ENCODE measurements at regions not wholly inside any gene's neighbourhood (a gene's known extent, or its start where the extent isn't known, plus 50 kb on each side); places are given as distances from the start of the nearest gene placed in this dataset.
"Not testable (repeated sequence)": the region's sequence is repeated elsewhere in the genome, so short reads cannot be mapped to it uniquely, and the experiment has no call there.

DNA sequence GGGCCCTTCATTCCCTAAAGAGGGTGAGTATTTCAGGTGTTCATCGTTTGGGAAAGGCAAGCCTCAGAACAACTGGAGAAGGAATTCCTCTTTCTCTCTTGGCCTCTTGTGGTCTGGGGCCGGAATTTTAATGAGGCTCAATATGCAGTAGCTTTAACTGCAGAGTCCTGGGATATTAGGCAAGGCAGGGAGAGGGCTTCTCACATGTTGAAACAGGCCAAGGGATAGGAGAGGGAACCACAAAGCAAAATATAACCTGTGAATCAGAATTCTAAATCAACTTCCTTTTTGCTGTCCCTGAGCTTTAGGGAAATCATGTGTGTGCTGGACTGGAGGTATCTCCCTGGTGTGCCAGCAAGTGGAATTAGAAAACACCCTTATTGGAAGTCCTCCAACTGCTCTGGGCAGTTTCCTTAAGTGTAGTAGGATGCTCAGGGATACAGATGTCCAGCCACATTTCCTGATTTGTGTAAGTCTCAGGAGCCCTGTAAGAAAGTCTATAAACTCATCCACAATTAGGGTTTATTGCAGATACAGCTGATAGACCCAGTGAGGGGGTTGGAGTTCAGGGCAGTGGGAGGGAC is 215.8 kb upstream of the ZRANB2 start:
- TF ChIP-seq, protein P1, sequence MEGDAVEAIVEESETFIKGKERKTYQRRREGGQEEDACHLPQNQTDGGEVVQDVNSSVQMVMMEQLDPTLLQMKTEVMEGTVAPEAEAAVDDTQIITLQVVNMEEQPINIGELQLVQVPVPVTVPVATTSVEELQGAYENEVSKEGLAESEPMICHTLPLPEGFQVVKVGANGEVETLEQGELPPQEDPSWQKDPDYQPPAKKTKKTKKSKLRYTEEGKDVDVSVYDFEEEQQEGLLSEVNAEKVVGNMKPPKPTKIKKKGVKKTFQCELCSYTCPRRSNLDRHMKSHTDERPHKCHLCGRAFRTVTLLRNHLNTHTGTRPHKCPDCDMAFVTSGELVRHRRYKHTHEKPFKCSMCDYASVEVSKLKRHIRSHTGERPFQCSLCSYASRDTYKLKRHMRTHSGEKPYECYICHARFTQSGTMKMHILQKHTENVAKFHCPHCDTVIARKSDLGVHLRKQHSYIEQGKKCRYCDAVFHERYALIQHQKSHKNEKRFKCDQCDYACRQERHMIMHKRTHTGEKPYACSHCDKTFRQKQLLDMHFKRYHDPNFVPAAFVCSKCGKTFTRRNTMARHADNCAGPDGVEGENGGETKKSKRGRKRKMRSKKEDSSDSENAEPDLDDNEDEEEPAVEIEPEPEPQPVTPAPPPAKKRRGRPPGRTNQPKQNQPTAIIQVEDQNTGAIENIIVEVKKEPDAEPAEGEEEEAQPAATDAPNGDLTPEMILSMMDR (IDR thresholded peaks at IDR 0.05; ENCODE audit: insufficient read depth, low read length, poor library complexity, severe bottlenecking) = no peak
- no peak for DNase-seq (ENCODE audit: extremely low read depth, insufficient read length)
- H3K27me3 ChIP-seq (replicated peaks; ENCODE audit: control insufficient read depth, insufficient read depth, low read length) = no peaks in the 10 kb centered on the region
- H3K4me3 ChIP-seq (replicated peaks; ENCODE audit: low read depth, low read length) = no peak overlapping the region
- no peaks in the 10 kb centered on the region for H3K36me3 ChIP-seq (ENCODE audit: control insufficient read depth, insufficient read depth, low read length)

DNA sequence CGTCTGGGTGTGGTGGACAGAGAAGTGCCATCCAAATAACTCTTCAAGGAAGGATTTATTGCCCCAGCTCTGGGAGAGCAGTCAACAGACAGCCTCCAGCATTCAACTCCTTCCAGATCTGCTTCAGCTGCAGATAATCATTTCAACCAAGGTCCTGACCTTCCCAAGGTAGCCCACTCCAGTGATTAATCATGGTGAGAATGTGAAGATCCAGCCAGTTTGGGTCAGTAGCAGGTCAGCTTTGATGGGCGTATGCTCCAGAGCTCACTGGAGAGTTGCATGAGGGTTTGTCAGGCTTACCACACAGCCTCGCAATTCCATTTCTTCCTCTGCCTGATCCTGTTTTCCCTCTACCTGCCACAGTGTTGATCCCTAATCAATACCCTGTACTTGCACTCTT is 214.5 kb upstream of the ZRANB2 start:
- no peaks in the 10 kb centered on the region for H3K36me3 ChIP-seq (ENCODE audit: control insufficient read depth, insufficient read depth, low read length)
- no peak overlapping the region for H3K4me3 ChIP-seq (replicated peaks; ENCODE audit: low read depth, low read length)
- H3K27me3 ChIP-seq (replicated peaks; ENCODE audit: control insufficient read depth, insufficient read depth, low read length) = no peaks in the 10 kb centered on the region
- no peak for DNase-seq (ENCODE audit: extremely low read depth, insufficient read length)
- TF ChIP-seq, protein P1 (IDR thresholded peaks at IDR 0.05; ENCODE audit: insufficient read depth, low read length, poor library complexity, severe bottlenecking) = no peak

DNA sequence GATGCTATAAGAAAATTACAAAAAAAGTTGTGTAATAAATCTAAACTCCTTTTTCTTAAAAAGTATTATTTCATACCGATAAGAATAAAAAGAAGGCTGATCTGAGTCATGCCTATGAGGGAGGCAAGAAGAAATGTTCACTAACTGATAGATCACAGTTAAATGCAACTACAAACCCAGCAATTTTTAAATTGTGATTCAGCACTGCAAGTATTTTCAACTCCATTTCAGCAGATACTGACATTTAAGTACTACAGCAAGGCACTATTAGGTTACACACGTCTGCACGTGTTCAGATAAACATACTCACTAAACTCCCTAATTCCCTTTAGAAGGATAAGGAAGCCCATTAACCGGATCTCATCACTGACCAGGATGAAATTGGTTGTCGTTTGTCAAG is 213.3 kb upstream of the ZRANB2 start:
- TF ChIP-seq, protein P1 (IDR thresholded peaks at IDR 0.05; ENCODE audit: insufficient read depth, low read length, poor library complexity, severe bottlenecking) = no peak

DNA sequence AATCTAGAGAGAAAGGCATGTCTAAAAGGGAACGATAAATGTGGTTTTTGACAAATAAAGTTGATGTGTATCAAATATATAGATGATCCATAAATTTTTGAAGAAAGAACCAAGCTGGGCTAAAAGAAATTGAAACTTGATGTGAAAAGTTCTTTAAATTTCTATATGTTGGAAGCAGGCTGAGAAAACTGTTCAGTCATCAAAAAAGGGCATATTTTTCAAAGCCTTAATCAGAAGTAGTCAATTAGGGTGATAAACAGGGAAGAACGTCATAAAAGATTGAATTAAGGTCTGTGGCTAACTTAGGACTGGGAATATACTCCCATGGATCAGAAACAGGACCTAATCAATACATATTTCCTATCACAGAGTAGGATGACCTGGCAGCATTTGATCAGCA is 211.4 kb upstream of the ZRANB2 start:
- no peak for DNase-seq (ENCODE audit: extremely low read depth, insufficient read length)
- Histone ChIP-seq H3K36me3 (ENCODE audit: control insufficient read depth, insufficient read depth, low read length) (no peaks in the 10 kb centered on the region), H3K27me3 (replicated peaks; ENCODE audit: control insufficient read depth, insufficient read depth, low read length) (no peaks in the 10 kb centered on the region), H3K4me3 (replicated peaks; ENCODE audit: low read depth, low read length) (no peak overlapping the region)
- TF ChIP-seq, protein P1 (IDR thresholded peaks at IDR 0.05; ENCODE audit: insufficient read depth, low read length, poor library complexity, severe bottlenecking) = no peak

More for the DNA sequence above, 213.3 kb upstream of the ZRANB2 start:
- Histone ChIP-seq H3K4me3 (replicated peaks; ENCODE audit: low read depth, low read length) (no peak overlapping the region), H3K27me3 (replicated peaks; ENCODE audit: control insufficient read depth, insufficient read depth, low read length) (no peaks in the 10 kb centered on the region), H3K36me3 (ENCODE audit: control insufficient read depth, insufficient read depth, low read length) (no peaks in the 10 kb centered on the region)
- no peak for DNase-seq (ENCODE audit: extremely low read depth, insufficient read length)

DNA sequence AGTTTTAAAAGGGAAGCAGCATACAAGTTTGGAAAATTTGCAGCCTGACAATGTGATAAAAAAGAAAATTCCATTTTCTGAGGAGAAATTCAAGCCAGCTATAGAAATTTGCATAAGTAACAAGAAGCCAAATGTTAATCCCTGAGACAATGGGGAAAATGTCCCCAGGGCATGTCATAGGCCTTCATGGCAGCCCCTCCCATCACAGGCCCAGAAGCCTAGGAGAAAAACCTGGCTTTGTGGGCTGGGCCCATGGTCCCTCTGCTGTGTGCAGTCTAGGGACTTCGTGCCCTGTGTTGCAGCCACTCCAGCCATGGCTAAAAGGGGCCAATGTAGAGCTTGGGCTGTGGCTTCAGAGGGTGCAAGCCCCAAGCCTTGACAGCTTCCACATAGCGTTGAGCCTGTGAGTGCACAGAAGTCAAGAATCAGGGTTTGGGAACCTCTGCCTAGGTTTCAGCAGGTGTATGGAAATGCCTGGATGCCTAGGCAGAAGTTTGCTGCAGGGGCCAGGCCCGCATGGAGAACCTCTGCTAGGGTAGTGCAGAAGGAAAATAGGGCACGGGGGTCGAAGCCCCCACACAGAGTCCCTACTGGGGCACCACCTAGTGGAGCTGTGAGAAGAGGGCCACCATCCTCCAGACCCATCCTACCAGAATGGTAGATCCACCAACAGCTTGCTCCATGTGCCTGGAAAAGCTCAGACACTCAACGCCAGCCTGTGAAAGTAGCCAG is 209.8 kb upstream of the ZRANB2 start:
- not testable (repeated sequence) for H3K4me3 ChIP-seq (replicated peaks; ENCODE audit: low read depth, low read length); H3K27me3 ChIP-seq (replicated peaks; ENCODE audit: control insufficient read depth, insufficient read depth, low read length); DNase-seq (ENCODE audit: extremely low read depth, insufficient read length); H3K36me3 ChIP-seq (ENCODE audit: control insufficient read depth, insufficient read depth, low read length)

DNA sequence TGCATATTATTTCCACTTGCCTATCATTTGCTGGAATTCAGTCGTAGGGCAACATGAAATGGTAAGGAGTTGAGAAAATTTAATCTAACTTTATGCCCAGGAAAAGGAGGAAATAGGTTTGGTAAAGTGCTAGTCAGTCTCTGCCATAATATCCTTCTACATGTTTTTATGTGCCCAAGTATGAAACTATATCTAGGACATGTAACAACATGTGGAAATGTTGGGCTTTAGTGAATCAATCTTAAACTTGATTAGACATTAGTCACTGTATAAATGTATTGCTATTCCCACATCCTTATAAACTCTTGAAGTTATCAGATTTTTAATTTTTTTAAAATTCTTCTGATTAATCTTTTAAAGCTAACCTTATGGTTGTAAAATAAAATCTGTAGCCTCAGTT is 204.7 kb upstream of the ZRANB2 start:
- TF ChIP-seq, protein P1 (IDR thresholded peaks at IDR 0.05; ENCODE audit: insufficient read depth, low read length, poor library complexity, severe bottlenecking) = no peak
- Histone ChIP-seq H3K36me3 (ENCODE audit: control insufficient read depth, insufficient read depth, low read length) (no peaks in the 10 kb centered on the region), H3K4me3 (replicated peaks; ENCODE audit: low read depth, low read length) (no peak overlapping the region), H3K27me3 (replicated peaks; ENCODE audit: control insufficient read depth, insufficient read depth, low read length) (no peaks in the 10 kb centered on the region)
- DNase-seq (ENCODE audit: extremely low read depth, insufficient read length) = no peak

Data from GM06990 (cell line).